Kidney tubule cell (primary cell): ENCODE measurements at regions not wholly inside any gene's neighbourhood (a gene's known extent, or its start where the extent isn't known, plus 50 kb on each side); places are given as distances from the start of the nearest gene placed in this dataset.

Experiments
- DNase-seq: peaks from one replicate; pipeline ENCODE4 v3.0.0-alpha.2; 2018; ENCODE audit warnings: low spot score

GRCh38 chr11:131301306-131301705 lies 69.1 kb upstream of the NTM start:
- no peak for DNase-seq

- no peak for DNase-seq
Measured at GRCh38 chr11:131302836-131303235, 67.6 kb upstream of the NTM start.

GRCh38 chr11:131303611-131304119 lies 66.8 kb upstream of the NTM start:
- no peak for DNase-seq

- DNase-seq = no peak
Measured at GRCh38 chr11:131305005-131305404, 65.4 kb upstream of the NTM start.

GRCh38 chr11:131307506-131307905 lies 62.9 kb upstream of the NTM start:
- DNase-seq = no peak

- DNase-seq = no peak
Measured at GRCh38 chr11:131309776-131310175, 60.6 kb upstream of the NTM start.

GRCh38 chr11:131311776-131312514 lies 58.5 kb upstream of the NTM start:
- no peak for DNase-seq
